GM12878 (cell line): ENCODE measurements at regions not wholly inside any gene's neighbourhood (a gene's known extent, or its start where the extent isn't known, plus 50 kb on each side); places are given as distances from the start of the nearest gene placed in this dataset.

Experiments
- ATAC-seq: fragments of 200-7000 bp; cut with Tn5 transposase; 3 replicates; pipeline ENCODE4 v1.9.1; 2020; ENCODE audit warnings: mild to moderate bottlenecking, moderate library complexity
- BruUV-seq: library from RNA; stranded (reverse); fragments of 400-500 nt; replicated peaks from 2 replicates; lab custom pipeline; 2021; lab: Mats Ljungman, UMichigan
- CTCF ChIA-PET: fragments of 300-600 bp; sonication (Branson Sonifier 250); formaldehyde crosslinking; extraction: SDS; loops from one replicate; lab custom pipeline; 2021; ENCODE audit warnings: inconsistent platforms; lab: Yijun Ruan, JAX
- POLR2A ChIA-PET: fragments of 350-600 bp; formaldehyde crosslinking; extraction: SDS; loops from one replicate; lab custom pipeline; 2021; ENCODE audit warnings: inconsistent platforms; lab: Charles Lee
- RAD21 ChIA-PET: fragments of 300-600 bp; sonication (Branson Sonifier 250); formaldehyde crosslinking; loops from one replicate; lab custom pipeline; 2023; ENCODE audit warnings: antibody characterized with exemption; ENCODE audit not compliant: unreplicated experiment; lab: Charles Lee
- SMC1A ChIA-PET: fragments of 300-600 bp; sonication (Branson Sonifier 250); formaldehyde crosslinking; loops from one replicate; lab custom pipeline; 2023; ENCODE audit not compliant: unreplicated experiment, uncharacterized antibody; lab: Charles Lee
- DNase-seq: peaks from one replicate; pipeline ENCODE4 v3.0.0-alpha.2; 2011; ENCODE audit warnings: low read depth, low spot score
- FAIRE-seq: peaks from 3 replicates; lab custom pipeline; 2011; peaks lifted over from hg19 to GRCh38; lab: Jason Lieb, UNC
- H2AFZ ChIP-seq: 2 replicates; pipeline ENCODE4 v1.6.0; 2011; ENCODE audit warnings: low read depth, low read length, control low read depth; ENCODE audit not compliant: control insufficient read depth
- H3K27ac ChIP-seq: 2 replicates; pipeline ENCODE4 v1.5.1; 2011; ENCODE audit warnings: control low read depth; ENCODE audit not compliant: control insufficient read depth, insufficient read depth
- H3K27me3 ChIP-seq, 2 experiments: replicated peaks in 1 of 2; 2 replicates each; pipeline versions ENCODE4 v1.6.0 to v1.6.1; 2011; ENCODE audit warnings: low read length in 1 of 2; ENCODE audit not compliant: control insufficient read depth in 2 of 2, insufficient read depth in 2 of 2
- H3K36me3 ChIP-seq, 2 experiments: 2 replicates each; pipeline ENCODE4 v1.5.1; 2011; ENCODE audit warnings: low read length in 1 of 2; ENCODE audit not compliant: control insufficient read depth in 2 of 2, insufficient read depth in 2 of 2
- H3K4me1 ChIP-seq: 2 replicates; pipeline ENCODE4 v1.6.1; 2011; ENCODE audit warnings: mild to moderate bottlenecking, low read length, moderate library complexity, mixed read lengths; ENCODE audit not compliant: control insufficient read depth, insufficient read depth
- H3K4me2 ChIP-seq: 2 replicates; pipeline ENCODE4 v1.6.0; 2011; ENCODE audit warnings: control low read depth; ENCODE audit not compliant: control insufficient read depth, insufficient read depth
- H3K4me3 ChIP-seq: fragments of 200-600 bp; sonication (generic); 2 replicates; pipeline ENCODE4 v1.5.1; 2016
- H3K79me2 ChIP-seq: 2 replicates; pipeline ENCODE4 v1.6.0; 2011; ENCODE audit warnings: low read length; ENCODE audit not compliant: control insufficient read depth, insufficient read depth
- H3K9ac ChIP-seq: 2 replicates; pipeline ENCODE4 v1.8.0; 2011; ENCODE audit warnings: low read length, control low read depth, mixed read lengths; ENCODE audit not compliant: control insufficient read depth, insufficient read depth
- H3K9me3 ChIP-seq: replicated peaks from 3 replicates; pipeline ENCODE4 v1.5.1; 2011; ENCODE audit warnings: mild to moderate bottlenecking, low read length; ENCODE audit not compliant: control insufficient read depth, insufficient read depth
- H4K20me1 ChIP-seq: 2 replicates; pipeline ENCODE4 v1.6.0; 2011; ENCODE audit not compliant: control insufficient read depth, insufficient read depth
- ATF7 ChIP-seq: fragments of 450-650 bp; IDR thresholded peaks from 2 replicates; pipeline ENCODE4 v1.6.1; 2016; ENCODE audit warnings: low read depth, mild to moderate bottlenecking
- FOXM1 ChIP-seq: IDR thresholded peaks from 2 replicates; pipeline ENCODE4 v1.6.1; 2012; ENCODE audit warnings: low read depth, mild to moderate bottlenecking, inconsistent platforms, low read length, moderate library complexity
- PAX8 ChIP-seq: fragments of 450-650 bp; IDR thresholded peaks from 2 replicates; pipeline ENCODE4 v1.6.1; 2017; ENCODE audit warnings: mild to moderate bottlenecking, moderate library complexity
- REST ChIP-seq: IDR thresholded peaks from 2 replicates; pipeline ENCODE4 v1.6.1; 2012; ENCODE audit warnings: mild to moderate bottlenecking, low read depth, low read length
- SREBF1 ChIP-seq: IDR thresholded peaks from 2 replicates; pipeline ENCODE4 v1.6.1; 2012; ENCODE audit warnings: mild to moderate bottlenecking, low read length
- ZBTB11 ChIP-seq: fragments of 450-650 bp; formaldehyde crosslinking; IDR thresholded peaks from 2 replicates; pipeline ENCODE4 v1.5.0; 2022; ENCODE audit warnings: mild to moderate bottlenecking, missing genetic modification characterization
- WGBS: methylation state at CpG from one replicate; pipeline ENCODE4 v1.1.6; 2016; ENCODE audit warnings: low lambda C conversion rate; ENCODE audit not compliant: insufficient replicate concordance, insufficient coverage; ENCODE audit errors: missing lambda C conversion rate; 5-methylcytosine and 5-hydroxymethylcytosine counted together
- in situ Hi-C: fragments of 300-500 bp; cut with MboI; formaldehyde crosslinking; loops from 9 replicates; pipeline ENCODE4 v1.14.3; 2018; ENCODE audit warnings: mixed read lengths
- intact Hi-C: fragments of 100-400 bp; cut with micrococcal nuclease; formaldehyde crosslinking; loops from one replicate; pipeline ENCODE4 v1.14.2; 2022; ENCODE audit not compliant: unreplicated experiment

- H3K27ac ChIP-seq = no peak overlapping the region
- intact Hi-C loops = no loop called here
- BruUV-seq = no TSS peak
- RAD21 ChIA-PET = no interaction called here
- no peak for ATAC-seq
- H4K20me1 ChIP-seq = no peaks in the 10 kb centered on the region
- in situ Hi-C loops = no loop called here
- no peaks in the 10 kb centered on the region for H3K4me1 ChIP-seq
- H2AFZ ChIP-seq = no peak overlapping the region
- POLR2A ChIA-PET = no interaction called here
- CTCF ChIA-PET = no interaction called here
- SMC1A ChIA-PET = no interaction called here
- no peak for FAIRE-seq
- no peak overlapping the region for H3K9ac ChIP-seq
- DNase-seq = no peak
- TF ChIP-seq FOXM1 (no peak), ZBTB11 (no peak), ATF7 (no peak), SREBF1 (no peak), REST (no peak), PAX8 (no peak)
- no peak overlapping the region for H3K4me3 ChIP-seq
- H3K9me3 ChIP-seq = no peaks in the 10 kb centered on the region
- no peak overlapping the region for H3K4me2 ChIP-seq
- WGBS = 0% methylated on average over 1 of the region's 1 CpG
- no peaks in the 10 kb centered on the region for H3K79me2 ChIP-seq
- no peaks in the 10 kb centered on the region for H3K36me3 ChIP-seq
- no peaks in the 10 kb centered on the region for H3K27me3 ChIP-seq
These were observed 457.4 kb upstream of the DSEL start for GRCh38 chr18:67973916-67974315.
